ENCODE measurements at regions not wholly inside any gene's neighbourhood (a gene's known extent, or its start where the extent isn't known, plus 50 kb on each side); places are given as distances from the start of the nearest gene placed in this dataset.

GRCh38 chr13:66069570-66069969, 1160.6 kb downstream of the PCDH9 start:
- Mint-ChIP-seq H3K9me3 (peaks cover 4% of the 10 kb centered on the region), H3K4me1 (ENCODE audit: low read depth) (no peaks in the 10 kb centered on the region), H3K36me3 (ENCODE audit: low read depth) (no peaks in the 10 kb centered on the region), H3K4me3 (no peak overlapping the region), H3K27me3 (no peaks in the 10 kb centered on the region), H3K27ac (no peak overlapping the region)
- DNase-seq, result no peak
- no peak for ATAC-seq (ENCODE audit: poor library complexity)
- Histone ChIP-seq H3K27me3 (ENCODE audit: control insufficient read depth in 1 of 2, insufficient read depth in 2 of 2, low read length in 2 of 2) (no peaks in the 10 kb centered on the region), H3K27ac (ENCODE audit: low read depth in 1 of 2, low read length in 2 of 2) (no peak overlapping the region), H3K4me1 (ENCODE audit: insufficient read depth, low read length) (no peaks in the 10 kb centered on the region), H3K9me3 (ENCODE audit: control insufficient read depth in 1 of 2, insufficient read depth in 1 of 2, low read length in 2 of 2) (peaks cover 0 to 3% of the 10 kb centered on the region in 2 experiments), H3K4me3 (ENCODE audit: low read length) (no peak overlapping the region), H3K36me3 (ENCODE audit: insufficient read depth, low read length) (no peaks in the 10 kb centered on the region)
- CTCF ChIA-PET, result no interaction called here
- intact Hi-C loops (cut with DNase I, micrococcal nuclease), result no loop called here
- POLR2A ChIA-PET, result no interaction called here
- no peak for TF ChIP-seq CTCF (IDR thresholded peaks at IDR 0.05)

GRCh38 chr13:66068683-66069082, 1161.5 kb downstream of the PCDH9 start:
- DNase-seq, result no peak
- H3K27ac ChIP-seq (ENCODE audit: low read depth in 1 of 2, low read length in 2 of 2), result no peak overlapping the region
- intact Hi-C loops (cut with DNase I, micrococcal nuclease), result no loop called here
- POLR2A ChIA-PET, result no interaction called here
- Mint-ChIP-seq H3K27me3 (no peaks in the 10 kb centered on the region), H3K36me3 (ENCODE audit: low read depth) (no peaks in the 10 kb centered on the region), H3K27ac (no peak overlapping the region), H3K9me3 (peaks cover 4% of the 10 kb centered on the region), H3K4me1 (ENCODE audit: low read depth) (no peaks in the 10 kb centered on the region), H3K4me3 (no peak overlapping the region)
- peaks cover 0 to 3% of the 10 kb centered on the region in 2 experiments for H3K9me3 ChIP-seq (ENCODE audit: control insufficient read depth in 1 of 2, insufficient read depth in 1 of 2, low read length in 2 of 2)
- no peaks in the 10 kb centered on the region for H3K27me3 ChIP-seq (ENCODE audit: control insufficient read depth in 1 of 2, insufficient read depth in 2 of 2, low read length in 2 of 2)
- no peak for TF ChIP-seq CTCF (IDR thresholded peaks at IDR 0.05)
- CTCF ChIA-PET, result no interaction called here
- no peak for ATAC-seq (ENCODE audit: poor library complexity)
- H3K4me3 ChIP-seq (ENCODE audit: low read length), result no peak overlapping the region
- H3K36me3 ChIP-seq (ENCODE audit: insufficient read depth, low read length), result no peaks in the 10 kb centered on the region
- H3K4me1 ChIP-seq (ENCODE audit: insufficient read depth, low read length), result no peaks in the 10 kb centered on the region

- ATAC-seq (ENCODE audit: poor library complexity), result no peak
- peaks cover 0 to 9% of the 10 kb centered on the region in 2 experiments for H3K9me3 ChIP-seq (ENCODE audit: control insufficient read depth in 1 of 2, insufficient read depth in 1 of 2, low read length in 2 of 2)
- H3K36me3 Mint-ChIP-seq (ENCODE audit: low read depth), result no peaks in the 10 kb centered on the region
- no peaks in the 10 kb centered on the region for H3K4me1 Mint-ChIP-seq (ENCODE audit: low read depth)
- intact Hi-C loops (cut with DNase I, micrococcal nuclease), result no loop called here
- no peak for TF ChIP-seq CTCF (IDR thresholded peaks at IDR 0.05)
- H3K27me3 Mint-ChIP-seq, result no peaks in the 10 kb centered on the region
- no peak overlapping the region for H3K27ac Mint-ChIP-seq
- H3K9me3 Mint-ChIP-seq, result peaks cover 9% of the 10 kb centered on the region
- no peak overlapping the region for H3K27ac ChIP-seq (ENCODE audit: low read depth in 1 of 2, low read length in 2 of 2)
- no peak for DNase-seq
- H3K4me3 Mint-ChIP-seq, result no peak overlapping the region
- CTCF ChIA-PET, result no interaction called here
- H3K4me3 ChIP-seq (ENCODE audit: low read length), result no peak overlapping the region
- H3K4me1 ChIP-seq (ENCODE audit: insufficient read depth, low read length), result no peaks in the 10 kb centered on the region
- POLR2A ChIA-PET, result no interaction called here
- no peaks in the 10 kb centered on the region for H3K36me3 ChIP-seq (ENCODE audit: insufficient read depth, low read length)
- H3K27me3 ChIP-seq (ENCODE audit: control insufficient read depth in 1 of 2, insufficient read depth in 2 of 2, low read length in 2 of 2), result no peaks in the 10 kb centered on the region
Measured at GRCh38 chr13:66048888-66049287, 1181.2 kb downstream of the PCDH9 start.
